ENCODE measurements at regions not wholly inside any gene's neighbourhood (a gene's known extent, or its start where the extent isn't known, plus 50 kb on each side); places are given as distances from the start of the nearest gene placed in this dataset.

DNA sequence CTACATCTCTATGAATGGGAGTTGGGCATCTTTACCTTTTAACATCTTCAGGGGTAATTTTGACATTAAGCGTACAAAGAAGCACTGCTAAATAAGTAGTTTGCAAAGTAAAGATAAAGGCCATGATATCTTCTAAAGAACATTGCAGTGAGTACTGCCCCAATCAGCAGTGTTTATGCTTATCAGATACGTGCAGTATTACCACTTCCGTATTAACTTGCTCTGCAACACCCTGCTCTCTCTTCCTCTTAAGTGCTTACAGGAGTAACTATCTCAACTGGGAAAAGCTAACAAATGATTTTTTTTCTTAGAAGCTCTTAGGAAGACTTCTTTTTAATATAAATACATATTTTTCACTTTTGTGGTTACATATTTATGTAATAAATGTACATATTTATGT is 793.7 kb upstream of the SLC10A2 start:
- Histone ChIP-seq H3K27ac (ENCODE audit: low read depth, low read length) (no peak overlapping the region), H3K36me3 (ENCODE audit: control insufficient read depth, insufficient read depth, low read length) (no peaks in the 10 kb centered on the region), H3K27me3 (ENCODE audit: control insufficient read depth, insufficient read depth, low read length, poor library complexity, severe bottlenecking) (no peaks in the 10 kb centered on the region), H3K4me1 (ENCODE audit: control insufficient read depth, insufficient read depth, low read length) (no peaks in the 10 kb centered on the region), H3K4me3 (ENCODE audit: low read length) (no peak overlapping the region), H3K9me3 (ENCODE audit: control insufficient read depth, low read length) (no peaks in the 10 kb centered on the region), H3K9ac (ENCODE audit: extremely low read depth, low read length, poor library complexity, severe bottlenecking) (no peak overlapping the region)
- H3K27ac Mint-ChIP-seq, result peak overlapping the region; percentile 0
- 83 to 90% methylated on average over 3 of the region's 3 CpGs for WGBS, 2 experiments (ENCODE audit: insufficient coverage in 1 of 2, insufficient read length in 1 of 2)
- H3K9me3 Mint-ChIP-seq, result no peaks in the 10 kb centered on the region
- TF ChIP-seq, protein P1, sequence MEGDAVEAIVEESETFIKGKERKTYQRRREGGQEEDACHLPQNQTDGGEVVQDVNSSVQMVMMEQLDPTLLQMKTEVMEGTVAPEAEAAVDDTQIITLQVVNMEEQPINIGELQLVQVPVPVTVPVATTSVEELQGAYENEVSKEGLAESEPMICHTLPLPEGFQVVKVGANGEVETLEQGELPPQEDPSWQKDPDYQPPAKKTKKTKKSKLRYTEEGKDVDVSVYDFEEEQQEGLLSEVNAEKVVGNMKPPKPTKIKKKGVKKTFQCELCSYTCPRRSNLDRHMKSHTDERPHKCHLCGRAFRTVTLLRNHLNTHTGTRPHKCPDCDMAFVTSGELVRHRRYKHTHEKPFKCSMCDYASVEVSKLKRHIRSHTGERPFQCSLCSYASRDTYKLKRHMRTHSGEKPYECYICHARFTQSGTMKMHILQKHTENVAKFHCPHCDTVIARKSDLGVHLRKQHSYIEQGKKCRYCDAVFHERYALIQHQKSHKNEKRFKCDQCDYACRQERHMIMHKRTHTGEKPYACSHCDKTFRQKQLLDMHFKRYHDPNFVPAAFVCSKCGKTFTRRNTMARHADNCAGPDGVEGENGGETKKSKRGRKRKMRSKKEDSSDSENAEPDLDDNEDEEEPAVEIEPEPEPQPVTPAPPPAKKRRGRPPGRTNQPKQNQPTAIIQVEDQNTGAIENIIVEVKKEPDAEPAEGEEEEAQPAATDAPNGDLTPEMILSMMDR (conservative IDR thresholded peaks at IDR 0.05), result no peak
- DNase-seq, result no peak
- H3K27me3 Mint-ChIP-seq (ENCODE audit: insufficient read depth), result no peaks in the 10 kb centered on the region
- H3K4me1 Mint-ChIP-seq, result peaks cover 18% of the 10 kb centered on the region
- H3K36me3 Mint-ChIP-seq (ENCODE audit: low read depth), result no peaks in the 10 kb centered on the region
- H3K4me3 Mint-ChIP-seq, result no peak overlapping the region

- H3K36me3 ChIP-seq (ENCODE audit: control insufficient read depth, insufficient read depth, low read length), result no peaks in the 10 kb centered on the region
- Mint-ChIP-seq H3K9me3 (no peaks in the 10 kb centered on the region), H3K27me3 (ENCODE audit: insufficient read depth) (no peaks in the 10 kb centered on the region), H3K36me3 (ENCODE audit: low read depth) (no peaks in the 10 kb centered on the region), H3K27ac (no peak overlapping the region), H3K4me1 (peaks cover 2% of the 10 kb centered on the region), H3K4me3 (no peak overlapping the region)
- no peak overlapping the region for H3K27ac ChIP-seq (ENCODE audit: low read depth, low read length)
- no peaks in the 10 kb centered on the region for H3K27me3 ChIP-seq (ENCODE audit: control insufficient read depth, insufficient read depth, low read length, poor library complexity, severe bottlenecking)
- no peaks in the 10 kb centered on the region for H3K4me1 ChIP-seq (ENCODE audit: control insufficient read depth, insufficient read depth, low read length)
- no peak for DNase-seq
- H3K9me3 ChIP-seq (ENCODE audit: control insufficient read depth, low read length), result no peaks in the 10 kb centered on the region
- H3K9ac ChIP-seq (ENCODE audit: extremely low read depth, low read length, poor library complexity, severe bottlenecking), result no peak overlapping the region
- no peak overlapping the region for H3K4me3 ChIP-seq (ENCODE audit: low read length)
- WGBS, 2 experiments (ENCODE audit: insufficient coverage in 1 of 2, insufficient read length in 1 of 2), result 87 to 88% methylated on average over 3 to 5 of the region's 5 CpGs
- TF ChIP-seq, protein P1 (conservative IDR thresholded peaks at IDR 0.05), result no peak
These were observed 785.8 kb upstream of the SLC10A2 start for GRCh38 chr13:103852036-103852435.

- Mint-ChIP-seq H3K27ac (no peak overlapping the region), H3K36me3 (ENCODE audit: low read depth) (no peaks in the 10 kb centered on the region), H3K4me1 (no peaks in the 10 kb centered on the region), H3K4me3 (no peak overlapping the region), H3K9me3 (no peaks in the 10 kb centered on the region), H3K27me3 (ENCODE audit: insufficient read depth) (no peaks in the 10 kb centered on the region)
- Histone ChIP-seq H3K27me3 (ENCODE audit: control insufficient read depth, insufficient read depth, low read length, poor library complexity, severe bottlenecking) (no peaks in the 10 kb centered on the region), H3K27ac (ENCODE audit: low read depth, low read length) (no peak overlapping the region), H3K36me3 (ENCODE audit: control insufficient read depth, insufficient read depth, low read length) (no peaks in the 10 kb centered on the region), H3K9ac (ENCODE audit: extremely low read depth, low read length, poor library complexity, severe bottlenecking) (no peak overlapping the region), H3K9me3 (ENCODE audit: control insufficient read depth, low read length) (no peaks in the 10 kb centered on the region), H3K4me3 (ENCODE audit: low read length) (no peak overlapping the region), H3K4me1 (ENCODE audit: control insufficient read depth, insufficient read depth, low read length) (no peaks in the 10 kb centered on the region)
- WGBS, 2 experiments (ENCODE audit: insufficient coverage in 1 of 2, insufficient read length in 1 of 2), result 92 to 94% methylated on average over 1 to 2 of the region's 2 CpGs
- TF ChIP-seq, protein P1 (conservative IDR thresholded peaks at IDR 0.05), result no peak
- no peak for DNase-seq
These were observed 778.3 kb upstream of the SLC10A2 start for GRCh38 chr13:103844471-103844870.

Data from endodermal cell (in vitro differentiated cells).